ENCODE measurements at regions not wholly inside any gene's neighbourhood (a gene's known extent, or its start where the extent isn't known, plus 50 kb on each side); places are given as distances from the start of the nearest gene placed in this dataset.

GRCh38 chr13:111917086-111917485 lies 149.9 kb upstream of the SOX1 start:
- intact Hi-C loops (cut with DNase I): no loop called here

GRCh38 chr13:111917901-111918300 lies 149.0 kb upstream of the SOX1 start:
- peak in 6 of 42 donors; percentile 0 to 31 (median 12) for DNase-seq
- intact Hi-C loops (cut with DNase I): no loop called here

More at GRCh38 chr13:111917086-111917485, 149.9 kb upstream of the SOX1 start:
- DNase-seq: peak in 6 of 42 donors; percentile 4 to 18 (median 8)

GRCh38 chr13:111919286-111919685 lies 147.7 kb upstream of the SOX1 start:
- intact Hi-C loops (cut with DNase I): no loop called here
- DNase-seq: peak in 3 of 42 donors; percentile 3 to 33 (median 4)

GRCh38 chr13:111919849-111920248 lies 147.1 kb upstream of the SOX1 start:
- peak in 5 of 42 donors; percentile 0 to 29 (median 8) for DNase-seq
- intact Hi-C loops (cut with DNase I): no loop called here

- DNase-seq: peak in 7 of 42 donors; percentile 5 to 38 (median 17)
- intact Hi-C loops (cut with DNase I): no loop called here
Measured at GRCh38 chr13:111920306-111920931, 146.5 kb upstream of the SOX1 start.

- intact Hi-C loops (cut with DNase I): no loop called here
Measured at GRCh38 chr13:111920932-111921705, 145.8 kb upstream of the SOX1 start.

GRCh38 chr13:111922086-111922485 lies 144.9 kb upstream of the SOX1 start:
- peak in 4 of 42 donors; percentile 11 to 25 (median 20) for DNase-seq
- intact Hi-C loops (cut with DNase I): no loop called here

More at GRCh38 chr13:111920932-111921705, 145.8 kb upstream of the SOX1 start:
- peak in 7 of 42 donors; percentile 4 to 35 (median 18) for DNase-seq

- DNase-seq: peak in 2 of 42 donors; percentile 27 to 37
- intact Hi-C loops (cut with DNase I): no loop called here
Measured at GRCh38 chr13:111923439-111923838, 143.5 kb upstream of the SOX1 start.

- intact Hi-C loops (cut with DNase I): no loop called here
- peak in 7 of 42 donors; percentile 7 to 37 (median 25) for DNase-seq
Measured at GRCh38 chr13:111923991-111924677, 142.8 kb upstream of the SOX1 start.

GRCh38 chr13:111924678-111925075 lies 142.3 kb upstream of the SOX1 start:
- intact Hi-C loops (cut with DNase I): no loop called here
- DNase-seq: peak in 4 of 42 donors; percentile 9 to 25 (median 19)

- peak in 7 of 42 donors; percentile 3 to 39 (median 18) for DNase-seq
Measured at GRCh38 chr13:111925146-111925875, 141.6 kb upstream of the SOX1 start.

GRCh38 chr13:111926501-111927180 lies 140.3 kb upstream of the SOX1 start:
- intact Hi-C loops (cut with DNase I): no loop called here
- DNase-seq: peak in 10 of 42 donors; percentile 8 to 48 (median 30)

More at GRCh38 chr13:111925146-111925875, 141.6 kb upstream of the SOX1 start:
- intact Hi-C loops (cut with DNase I): no loop called here

- peak in 4 of 42 donors; percentile 5 to 32 (median 16) for DNase-seq
- intact Hi-C loops (cut with DNase I): no loop called here
Measured at GRCh38 chr13:111927181-111927540, 139.8 kb upstream of the SOX1 start.

- DNase-seq: peak in 7 of 42 donors; percentile 2 to 38 (median 14)
- intact Hi-C loops (cut with DNase I): no loop called here
Measured at GRCh38 chr13:111929036-111929616, 137.8 kb upstream of the SOX1 start.

- intact Hi-C loops (cut with DNase I): no loop called here
- DNase-seq: peak in 7 of 42 donors; percentile 2 to 20 (median 10)
Measured at GRCh38 chr13:111936267-111936925, 130.6 kb upstream of the SOX1 start.

- DNase-seq: peak in 10 of 42 donors; percentile 6 to 40 (median 18)
- intact Hi-C loops (cut with DNase I): no loop called here
Measured at GRCh38 chr13:111937777-111938311, 129.1 kb upstream of the SOX1 start.
